ENCODE measurements at regions not wholly inside any gene's neighbourhood (a gene's known extent, or its start where the extent isn't known, plus 50 kb on each side); places are given as distances from the start of the nearest gene placed in this dataset.

- no peak for DNase-seq
These were observed 171.0 kb upstream of the HMGA2 start for GRCh38 chr12:65653321-65653720.

GRCh38 chr12:65653946-65654629, 170.2 kb upstream of the HMGA2 start:
- no peak for DNase-seq

DNA sequence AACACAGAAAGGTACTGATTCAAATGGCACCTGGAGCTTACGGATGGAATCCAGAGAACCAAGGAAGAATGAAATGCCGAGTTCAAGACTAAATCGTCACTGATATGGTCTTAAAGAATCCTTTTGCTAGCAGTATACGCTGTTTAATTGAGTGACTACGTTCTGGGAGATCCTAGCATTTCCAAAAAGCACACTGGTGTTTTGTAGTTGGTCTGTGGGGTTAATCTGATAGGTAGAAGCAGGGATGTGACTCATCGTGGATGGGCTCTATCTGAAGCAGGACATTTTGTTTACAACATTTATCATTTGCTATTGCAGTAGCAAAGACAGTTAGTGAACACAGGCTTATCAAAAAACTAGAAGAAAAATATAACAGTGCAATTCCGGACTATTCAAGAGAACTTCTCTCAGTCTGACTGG, 169.2 kb upstream of the HMGA2 start:
- no peak for DNase-seq

DNA sequence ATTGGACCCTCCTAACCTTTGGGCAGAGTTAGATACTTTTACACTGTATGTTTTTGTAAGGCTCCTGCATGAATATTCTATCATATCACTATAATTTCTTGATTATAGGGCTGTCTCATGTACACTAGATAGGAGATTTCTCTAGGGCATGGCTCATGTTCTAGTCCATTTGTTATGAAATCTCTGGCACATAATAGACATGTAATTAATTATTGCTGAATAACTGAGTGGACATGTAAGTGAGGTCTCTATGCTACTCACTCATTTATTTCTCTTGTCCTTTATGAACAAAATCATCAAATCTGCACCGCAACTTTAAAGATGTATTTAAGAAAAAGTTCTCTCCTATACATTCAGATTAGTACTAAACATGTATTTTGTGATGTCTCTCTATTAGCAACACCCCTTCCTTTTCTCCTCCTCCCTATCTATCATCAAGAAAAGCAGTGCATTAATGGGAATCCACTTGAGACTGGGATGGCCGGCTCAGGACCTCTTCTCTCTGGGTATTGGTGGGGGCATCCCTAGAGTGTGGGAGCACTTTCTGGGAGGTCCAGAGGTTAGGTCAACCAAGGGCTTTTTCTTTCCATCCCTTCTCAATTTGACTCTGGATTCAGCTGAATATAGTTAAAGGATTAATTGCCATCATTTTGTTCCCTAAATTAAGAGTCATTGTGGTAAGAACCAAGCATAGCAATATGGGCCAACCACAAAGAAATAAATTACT, 168.0 kb upstream of the HMGA2 start:
- DNase-seq, result no peak

DNA sequence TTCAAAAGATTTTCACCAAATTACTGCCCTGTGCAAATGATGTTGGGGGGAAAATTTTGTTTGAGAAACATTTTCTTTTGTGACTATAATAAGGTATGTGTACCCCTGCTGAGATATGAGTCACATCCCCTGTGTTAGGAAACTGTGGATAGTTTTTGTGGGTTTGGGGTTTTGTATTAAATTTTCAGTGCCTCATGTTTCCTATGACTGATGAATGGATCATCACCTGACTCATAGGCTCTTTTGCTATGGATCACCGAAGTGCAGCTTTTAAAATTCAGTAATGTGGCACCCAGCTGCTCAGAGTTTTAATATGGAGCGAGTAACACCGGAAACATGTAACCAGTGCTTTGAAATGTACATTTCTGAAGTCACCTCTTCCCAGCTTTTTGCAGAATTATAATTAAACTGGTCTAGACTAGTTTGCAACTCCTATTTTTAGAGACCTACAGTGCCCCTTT, 167.4 kb upstream of the HMGA2 start:
- DNase-seq, result no peak

- no peak for DNase-seq
These were observed 166.6 kb upstream of the HMGA2 start for GRCh38 chr12:65657635-65658034.

DNA sequence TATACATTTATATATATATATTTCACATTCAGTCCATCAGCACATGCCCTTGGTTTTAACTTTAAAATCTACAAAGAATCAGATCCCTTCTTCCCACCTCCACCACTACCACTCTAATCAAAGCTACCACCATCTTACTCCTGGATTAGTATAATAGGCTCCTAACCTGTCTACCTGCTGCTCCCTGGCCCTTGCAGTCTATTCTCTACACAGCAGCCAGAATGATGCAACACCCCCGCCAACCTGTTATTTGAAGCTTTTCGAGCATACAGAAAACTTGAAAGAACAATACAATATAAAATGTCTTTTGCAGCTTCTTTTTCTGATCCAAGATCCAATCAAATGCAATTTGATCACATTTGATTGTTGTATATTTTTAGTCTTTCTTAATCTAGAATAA, 165.9 kb upstream of the HMGA2 start:
- no peak for DNase-seq

GRCh38 chr12:65659681-65660080, 164.6 kb upstream of the HMGA2 start:
- DNase-seq, result no peak

DNA sequence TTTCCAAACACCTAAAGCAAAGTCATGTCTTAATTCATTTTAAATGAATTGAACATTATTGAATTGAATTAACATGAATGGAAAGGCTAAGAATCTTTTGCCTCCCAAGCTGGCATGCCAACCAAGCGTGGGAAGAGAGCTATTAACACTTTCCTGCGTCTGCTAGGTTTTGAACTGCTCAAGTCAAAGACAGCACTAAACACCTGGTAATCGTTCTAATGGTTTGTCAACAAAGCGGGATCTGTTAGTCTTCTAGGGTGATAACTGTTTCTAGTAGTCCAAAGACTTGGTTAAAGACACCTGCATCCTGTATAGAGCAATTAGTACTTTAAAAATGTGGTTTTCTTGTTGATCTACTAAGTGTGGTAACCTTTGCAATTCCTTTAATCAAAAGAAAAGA, 164.2 kb upstream of the HMGA2 start:
- no peak for DNase-seq

DNA sequence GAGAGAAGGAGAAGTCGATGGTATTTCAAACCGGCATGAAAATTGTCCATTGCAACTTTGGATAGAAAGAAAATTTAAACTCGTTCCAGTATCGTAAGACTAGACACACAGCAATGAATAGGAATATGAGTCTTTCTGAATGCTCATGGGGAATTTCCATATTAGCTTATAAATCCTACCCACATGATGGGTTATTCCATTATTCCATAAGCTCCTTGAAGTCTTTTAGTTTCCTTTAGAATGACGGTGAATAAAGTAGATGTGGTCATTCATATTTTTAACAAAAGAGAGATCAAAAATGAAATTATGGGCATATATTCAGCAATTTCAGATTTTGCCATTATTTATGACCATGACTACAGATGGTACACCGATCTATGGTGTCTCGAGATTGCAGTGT, 163.4 kb upstream of the HMGA2 start:
- no peak for DNase-seq

DNA sequence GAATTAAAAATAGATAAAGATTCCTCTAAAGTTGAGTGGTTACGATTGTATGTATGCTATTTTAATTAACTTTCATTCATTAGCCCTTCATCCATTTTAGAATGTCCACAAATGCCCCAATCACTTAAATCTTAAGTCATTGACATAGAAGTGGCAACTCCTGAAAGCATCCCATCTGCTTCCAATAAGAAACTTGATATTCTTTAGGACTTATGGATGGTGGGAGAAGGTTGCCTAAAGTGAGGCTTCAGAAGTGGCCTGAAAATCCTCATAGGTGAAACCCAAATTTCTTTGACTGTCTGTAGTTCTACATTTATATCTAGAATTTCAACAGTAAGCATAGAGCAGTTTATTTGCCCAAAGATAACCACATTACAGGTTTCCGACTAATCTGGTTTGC, 161.7 kb upstream of the HMGA2 start:
- no peak for DNase-seq

- no peak for DNase-seq
These were observed 161.2 kb upstream of the HMGA2 start for GRCh38 chr12:65663097-65663496.

GRCh38 chr12:65663648-65664047, 160.6 kb upstream of the HMGA2 start:
- DNase-seq, result no peak

DNA sequence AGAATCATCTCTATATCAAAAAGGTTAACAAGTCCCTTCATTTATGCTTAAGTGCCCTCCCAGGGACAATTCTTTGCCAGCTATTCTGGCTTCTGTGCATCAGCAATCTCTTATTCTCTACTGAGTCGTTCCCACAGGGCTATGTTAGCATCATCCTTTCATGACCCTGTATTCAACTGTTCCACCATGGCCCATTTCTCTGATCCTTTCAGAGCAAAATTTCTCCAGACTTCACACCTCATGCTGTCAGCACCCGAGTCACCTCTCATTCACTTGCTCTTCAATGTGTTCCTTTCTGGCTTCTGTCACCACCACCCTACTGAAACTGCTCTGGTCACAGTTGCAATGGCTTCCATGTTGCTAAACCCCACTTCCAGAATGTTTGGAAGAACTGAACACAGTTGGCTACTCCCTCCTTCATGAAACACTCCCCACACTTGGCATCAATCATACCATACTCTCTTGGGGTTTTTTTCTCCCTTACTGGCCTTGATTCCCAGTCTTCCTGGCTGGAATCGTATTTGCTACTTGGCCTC, 159.5 kb upstream of the HMGA2 start:
- DNase-seq, result no peak

DNA sequence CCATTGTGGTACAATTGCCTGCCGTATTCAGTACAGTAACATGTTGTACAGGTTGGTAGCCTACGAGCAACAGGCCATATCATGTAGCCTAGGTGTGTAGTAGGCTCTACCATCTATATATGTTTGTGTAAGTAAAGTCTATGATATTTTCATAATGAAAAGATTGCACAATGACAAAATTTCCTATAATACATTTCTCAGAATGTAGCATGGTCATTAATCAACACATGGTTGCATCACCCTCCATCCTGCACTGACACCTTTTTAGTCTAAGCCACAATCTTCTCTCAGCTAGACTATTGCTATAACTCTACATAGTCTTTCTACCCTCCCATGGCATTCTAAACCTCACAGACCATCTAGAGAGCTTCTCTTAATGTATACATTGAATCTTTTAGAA, 158.5 kb upstream of the HMGA2 start:
- no peak for DNase-seq

DNA sequence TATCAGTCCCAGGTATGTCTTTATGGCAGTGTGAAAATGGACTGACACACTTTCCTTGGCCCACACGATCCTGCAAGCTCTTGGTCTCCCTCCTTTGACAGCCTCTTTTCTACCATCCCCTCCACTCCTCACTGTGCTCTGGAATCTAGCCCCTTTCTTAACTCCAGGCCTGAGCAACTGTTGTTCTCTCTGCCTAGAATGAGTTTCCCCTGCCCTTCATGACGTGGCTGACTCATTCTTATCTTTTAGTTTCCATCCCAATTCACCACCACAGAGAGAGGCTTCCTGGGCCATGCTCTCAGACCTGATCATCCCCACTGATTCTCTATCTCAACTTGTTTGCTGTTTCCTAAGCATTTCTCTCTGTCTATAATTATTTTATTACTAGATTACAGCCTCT, 157.4 kb upstream of the HMGA2 start:
- no peak for DNase-seq

DNA sequence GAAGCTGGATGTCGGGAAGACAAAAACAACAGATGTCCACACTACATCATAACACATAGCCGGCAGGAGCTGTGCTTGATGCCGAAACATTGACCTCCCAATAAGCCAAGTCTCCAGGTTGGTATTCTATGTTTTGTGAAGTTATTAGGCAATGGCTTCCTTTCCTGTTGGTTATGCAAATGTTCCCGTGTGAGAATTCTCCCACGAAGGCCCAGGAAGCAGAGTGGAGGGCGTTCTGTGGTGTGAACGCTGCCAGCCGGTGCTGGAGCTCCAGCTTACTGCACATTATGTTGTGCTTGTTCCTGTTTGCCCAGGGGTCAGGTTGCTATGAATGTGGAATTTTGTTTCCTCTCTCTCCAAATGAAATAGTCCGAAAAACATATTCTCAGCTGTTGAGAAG, 156.4 kb upstream of the HMGA2 start:
- DNase-seq, result no peak

GRCh38 chr12:65668981-65669695, 155.1 kb upstream of the HMGA2 start:
- DNase-seq, result no peak

GRCh38 chr12:65670775-65671174, 153.5 kb upstream of the HMGA2 start:
- DNase-seq, result no peak

- no peak for DNase-seq
These were observed 151.8 kb upstream of the HMGA2 start for GRCh38 chr12:65672441-65672840.

DNA sequence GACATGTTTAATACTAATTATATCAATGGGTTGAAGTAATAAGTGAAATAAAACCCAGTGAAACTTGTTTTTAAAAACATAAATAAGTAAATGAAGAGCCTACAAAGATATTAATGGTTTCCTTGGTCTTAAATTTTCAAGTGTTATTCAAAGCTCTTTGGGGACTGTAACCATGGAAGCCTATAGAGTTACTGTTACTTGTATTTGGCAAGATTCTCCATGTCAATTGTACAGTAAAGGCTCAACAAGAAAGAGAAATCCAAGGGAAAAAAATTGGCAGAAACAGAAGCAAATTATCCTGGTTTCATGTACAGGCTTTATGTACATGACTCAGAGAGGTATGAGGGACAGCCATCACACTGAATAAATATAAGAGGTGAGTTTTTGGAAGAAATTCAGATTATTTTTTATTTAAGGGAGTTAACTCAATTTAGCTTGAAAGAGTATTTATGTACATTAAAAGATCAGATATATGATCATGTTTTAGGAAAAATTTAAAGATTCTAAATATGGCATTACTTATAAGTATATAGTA, 151.1 kb upstream of the HMGA2 start:
- DNase-seq, result no peak

DNA sequence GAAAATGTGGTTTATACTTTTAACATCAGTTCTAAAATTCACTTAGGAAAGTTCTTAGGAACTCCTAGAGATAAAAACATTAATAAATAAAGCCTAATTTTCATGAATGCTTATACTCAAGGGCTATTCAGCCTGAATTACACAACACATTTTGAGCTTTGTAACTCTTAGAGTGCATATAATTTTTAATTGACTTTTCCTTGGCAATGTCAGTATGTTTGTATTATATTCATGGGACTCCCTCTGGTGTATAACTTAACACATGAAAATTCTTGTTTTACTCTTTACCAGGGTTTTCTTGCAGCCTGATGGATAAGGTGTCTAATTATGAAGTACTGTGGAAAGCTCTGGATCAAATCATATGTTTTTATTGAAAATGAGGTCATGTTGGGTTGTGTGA, 150.6 kb upstream of the HMGA2 start:
- no peak for DNase-seq

Data from nucleus accumbens (tissue), 56 donors.